ENCODE measurements at regions not wholly inside any gene's neighbourhood (a gene's known extent, or its start where the extent isn't known, plus 50 kb on each side); places are given as distances from the start of the nearest gene placed in this dataset.

DNA sequence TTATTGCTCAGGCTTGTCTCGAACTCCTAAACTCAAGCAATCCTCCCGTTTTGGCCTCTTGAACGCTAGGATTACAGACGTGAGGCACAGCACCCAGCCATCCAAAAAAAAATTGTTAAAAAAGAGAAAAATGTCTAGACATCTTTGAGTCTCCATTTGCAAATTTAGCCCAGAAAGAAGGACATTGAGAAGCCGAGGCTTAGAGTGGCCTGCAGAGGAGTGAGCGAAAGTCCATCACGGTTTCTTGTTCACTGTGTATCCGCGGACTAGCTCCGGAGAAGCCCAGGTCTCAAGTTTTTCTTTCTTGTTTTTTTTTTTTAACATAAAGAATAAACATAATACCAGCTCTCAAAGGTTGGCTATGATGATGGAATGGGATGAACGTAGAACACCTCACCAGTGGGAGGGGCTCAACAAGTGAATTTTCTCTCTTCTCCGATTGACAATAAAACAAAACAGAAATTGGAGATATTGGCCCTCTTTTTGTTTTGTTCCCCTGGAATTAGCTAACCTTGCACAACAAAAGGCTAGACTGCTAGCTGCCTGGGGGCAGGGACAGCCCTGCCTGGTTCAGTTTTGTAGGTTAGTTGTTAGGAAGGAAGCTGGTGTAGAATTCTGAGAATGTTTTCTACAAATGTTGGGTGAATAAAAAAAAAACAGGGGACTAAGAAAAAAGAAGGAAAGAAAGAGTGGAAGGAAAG lies 163.4 kb downstream of the MYCN start:
- 94% methylated on average over 12 of the region's 12 CpGs for WGBS

DNA sequence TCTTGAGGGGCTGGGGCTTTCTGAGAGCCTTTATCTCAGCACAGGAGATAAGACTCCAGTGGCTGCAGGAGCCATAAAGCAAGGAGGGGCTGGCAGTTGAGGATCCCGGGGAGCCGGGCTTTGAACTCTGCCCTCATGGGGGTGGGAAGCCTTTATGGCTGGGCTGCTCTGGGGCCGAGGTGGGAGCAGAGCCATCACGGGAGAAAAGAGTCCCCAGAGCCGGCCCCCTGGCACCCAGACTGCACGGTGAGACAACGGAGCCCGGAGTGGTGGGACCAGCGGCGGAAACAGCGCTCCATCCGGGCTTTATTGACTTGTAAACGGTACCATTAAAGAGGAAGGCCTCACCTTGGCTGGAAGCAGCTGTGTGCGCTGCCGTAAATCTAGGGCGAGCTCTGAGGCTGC lies 162.6 kb downstream of the MYCN start:
- TF ChIP-seq, protein P1, sequence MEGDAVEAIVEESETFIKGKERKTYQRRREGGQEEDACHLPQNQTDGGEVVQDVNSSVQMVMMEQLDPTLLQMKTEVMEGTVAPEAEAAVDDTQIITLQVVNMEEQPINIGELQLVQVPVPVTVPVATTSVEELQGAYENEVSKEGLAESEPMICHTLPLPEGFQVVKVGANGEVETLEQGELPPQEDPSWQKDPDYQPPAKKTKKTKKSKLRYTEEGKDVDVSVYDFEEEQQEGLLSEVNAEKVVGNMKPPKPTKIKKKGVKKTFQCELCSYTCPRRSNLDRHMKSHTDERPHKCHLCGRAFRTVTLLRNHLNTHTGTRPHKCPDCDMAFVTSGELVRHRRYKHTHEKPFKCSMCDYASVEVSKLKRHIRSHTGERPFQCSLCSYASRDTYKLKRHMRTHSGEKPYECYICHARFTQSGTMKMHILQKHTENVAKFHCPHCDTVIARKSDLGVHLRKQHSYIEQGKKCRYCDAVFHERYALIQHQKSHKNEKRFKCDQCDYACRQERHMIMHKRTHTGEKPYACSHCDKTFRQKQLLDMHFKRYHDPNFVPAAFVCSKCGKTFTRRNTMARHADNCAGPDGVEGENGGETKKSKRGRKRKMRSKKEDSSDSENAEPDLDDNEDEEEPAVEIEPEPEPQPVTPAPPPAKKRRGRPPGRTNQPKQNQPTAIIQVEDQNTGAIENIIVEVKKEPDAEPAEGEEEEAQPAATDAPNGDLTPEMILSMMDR (IDR thresholded peaks at IDR 0.05): no peak
- TF ChIP-seq POLR2A (IDR thresholded peaks at IDR 0.05) (no peak), POLR2AphosphoS5 (IDR thresholded peaks at IDR 0.05) (no peak)
- 59% methylated on average over 16 of the region's 16 CpGs for WGBS
- intact Hi-C loops (cut with DNase I): no loop called here
- Histone ChIP-seq H3K4me1 (replicated peaks) (no peaks in the 10 kb centered on the region), H3K27me3 (replicated peaks; ENCODE audit: insufficient read depth) (no peaks in the 10 kb centered on the region), H3K4me3 (no peak overlapping the region), H3K27ac (no peak overlapping the region), H3K36me3 (no peaks in the 10 kb centered on the region), H3K9me3 (no peaks in the 10 kb centered on the region)
- DNase-seq (ENCODE audit: low spot score): no peak

More for the DNA sequence above, 163.4 kb downstream of the MYCN start:
- Histone ChIP-seq H3K27me3 (replicated peaks; ENCODE audit: insufficient read depth) (no peaks in the 10 kb centered on the region), H3K4me3 (no peak overlapping the region), H3K4me1 (replicated peaks) (no peaks in the 10 kb centered on the region), H3K27ac (no peak overlapping the region), H3K36me3 (no peaks in the 10 kb centered on the region), H3K9me3 (no peaks in the 10 kb centered on the region)
- TF ChIP-seq POLR2AphosphoS5 (IDR thresholded peaks at IDR 0.05) (no peak), POLR2A (IDR thresholded peaks at IDR 0.05) (no peak)
- TF ChIP-seq, protein P1 (IDR thresholded peaks at IDR 0.05): no peak
- DNase-seq (ENCODE audit: low spot score): no peak
- intact Hi-C loops (cut with DNase I): no loop called here

DNA sequence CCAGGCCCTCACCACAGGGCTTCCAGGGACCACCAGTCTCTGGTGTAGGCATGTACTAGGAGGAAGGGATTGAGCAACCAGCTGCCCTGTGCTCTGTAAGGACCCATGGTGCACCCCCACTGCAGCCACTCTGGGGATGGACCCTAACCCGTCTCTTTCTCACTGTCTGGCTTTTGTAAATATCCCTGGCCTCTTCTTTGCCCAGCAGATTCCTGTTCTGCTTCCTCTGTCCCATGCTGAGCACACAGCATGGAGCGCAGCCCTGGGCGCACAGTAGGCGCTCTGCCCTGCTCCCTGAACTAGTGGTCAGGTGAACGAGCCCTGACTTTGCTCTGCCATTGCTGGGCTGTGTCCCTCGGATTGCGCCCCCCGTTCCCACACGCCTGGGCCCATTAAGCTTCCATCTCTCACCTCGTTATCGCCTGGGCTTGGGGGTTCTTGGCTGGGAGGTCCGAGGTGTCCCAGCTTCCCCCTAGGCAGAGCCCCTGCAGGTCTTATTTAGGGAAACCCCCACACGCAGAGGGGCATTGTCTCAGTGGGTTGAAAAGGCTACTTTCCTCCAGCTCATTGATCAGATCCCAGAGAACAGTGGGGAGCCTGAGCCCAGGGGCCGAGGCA lies 162.1 kb downstream of the MYCN start:
- Histone ChIP-seq H3K27ac (no peak overlapping the region), H3K4me3 (no peak overlapping the region), H3K4me1 (replicated peaks) (no peaks in the 10 kb centered on the region), H3K9me3 (no peaks in the 10 kb centered on the region), H3K27me3 (replicated peaks; ENCODE audit: insufficient read depth) (no peaks in the 10 kb centered on the region), H3K36me3 (no peaks in the 10 kb centered on the region)
- DNase-seq (ENCODE audit: low spot score): no peak
- 81% methylated on average over 13 of the region's 14 CpGs for WGBS
- intact Hi-C loops (cut with DNase I): no loop called here
- TF ChIP-seq POLR2A (IDR thresholded peaks at IDR 0.05) (no peak), POLR2AphosphoS5 (IDR thresholded peaks at IDR 0.05) (no peak)
- TF ChIP-seq, protein P1 (IDR thresholded peaks at IDR 0.05): no peak

DNA sequence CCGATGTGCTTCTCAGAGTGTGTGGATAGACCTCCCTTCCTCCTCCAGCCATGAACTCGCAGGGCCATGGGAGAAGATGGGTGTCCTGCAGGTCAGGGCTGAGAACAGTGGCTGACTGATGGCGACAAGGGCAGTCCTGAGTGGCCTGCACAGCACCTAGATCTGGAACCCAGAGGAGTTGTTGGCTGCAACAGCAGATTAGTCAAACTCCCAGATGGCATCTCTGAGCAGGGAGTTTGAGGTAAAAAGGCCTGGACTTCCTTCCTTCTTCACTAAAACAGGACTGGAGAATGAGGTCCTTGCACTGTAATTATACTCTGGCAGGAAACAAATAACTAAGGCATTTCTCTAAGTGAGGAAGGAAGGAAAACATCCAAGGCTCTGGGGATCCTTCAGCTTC lies 160.8 kb downstream of the MYCN start:
- H3K4me3 ChIP-seq: no peak overlapping the region
- H3K9me3 ChIP-seq: no peaks in the 10 kb centered on the region
- no peak for DNase-seq (ENCODE audit: low spot score)
- intact Hi-C loops (cut with DNase I): no loop called here
- H3K4me1 ChIP-seq (replicated peaks): no peaks in the 10 kb centered on the region
- H3K27ac ChIP-seq: no peak overlapping the region
- WGBS: 88% methylated on average over 3 of the region's 3 CpGs
- TF ChIP-seq POLR2AphosphoS5 (IDR thresholded peaks at IDR 0.05): no peak
- TF ChIP-seq, protein P1 (IDR thresholded peaks at IDR 0.05): no peak
- no peak for TF ChIP-seq POLR2A (IDR thresholded peaks at IDR 0.05)
- no peaks in the 10 kb centered on the region for H3K27me3 ChIP-seq (replicated peaks; ENCODE audit: insufficient read depth)
- no peaks in the 10 kb centered on the region for H3K36me3 ChIP-seq

DNA sequence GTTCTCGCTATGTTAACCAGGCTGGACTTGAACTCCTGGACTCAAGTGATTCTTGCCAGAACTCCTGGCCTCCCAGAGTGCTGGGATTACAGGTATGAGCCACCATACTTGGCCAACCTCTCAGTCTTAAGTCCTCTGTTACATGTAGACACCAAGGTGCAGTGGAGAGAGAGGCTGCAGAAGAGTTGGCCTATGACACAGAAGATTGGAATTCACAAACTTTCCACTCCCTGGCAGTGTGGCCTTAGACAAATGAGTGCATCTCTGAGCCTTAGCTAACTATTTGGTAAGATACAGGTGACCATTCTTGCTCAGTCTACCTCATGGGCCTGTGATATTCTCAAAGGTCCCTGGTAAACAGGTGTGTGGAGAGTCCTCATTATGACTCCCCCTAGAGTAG lies 159.7 kb downstream of the MYCN start:
- 94% methylated on average over 1 of the region's 1 CpG for WGBS

More for the DNA sequence above, 159.7 kb downstream of the MYCN start:
- no peak overlapping the region for H3K4me3 ChIP-seq
- intact Hi-C loops (cut with DNase I): no loop called here
- TF ChIP-seq POLR2AphosphoS5 (IDR thresholded peaks at IDR 0.05) (no peak), POLR2A (IDR thresholded peaks at IDR 0.05) (no peak)
- TF ChIP-seq, protein P1 (IDR thresholded peaks at IDR 0.05): no peak
- DNase-seq (ENCODE audit: low spot score): no peak
- H3K36me3 ChIP-seq: no peaks in the 10 kb centered on the region
- no peaks in the 10 kb centered on the region for H3K4me1 ChIP-seq (replicated peaks)
- no peaks in the 10 kb centered on the region for H3K9me3 ChIP-seq
- no peak overlapping the region for H3K27ac ChIP-seq
- H3K27me3 ChIP-seq (replicated peaks; ENCODE audit: insufficient read depth): no peaks in the 10 kb centered on the region
